ENCODE measurements at regions not wholly inside any gene's neighbourhood (a gene's known extent, or its start where the extent isn't known, plus 50 kb on each side); places are given as distances from the start of the nearest gene placed in this dataset.
"Not testable (repeated sequence)": the region's sequence is repeated elsewhere in the genome, so short reads cannot be mapped to it uniquely, and the experiment has no call there.

DNA sequence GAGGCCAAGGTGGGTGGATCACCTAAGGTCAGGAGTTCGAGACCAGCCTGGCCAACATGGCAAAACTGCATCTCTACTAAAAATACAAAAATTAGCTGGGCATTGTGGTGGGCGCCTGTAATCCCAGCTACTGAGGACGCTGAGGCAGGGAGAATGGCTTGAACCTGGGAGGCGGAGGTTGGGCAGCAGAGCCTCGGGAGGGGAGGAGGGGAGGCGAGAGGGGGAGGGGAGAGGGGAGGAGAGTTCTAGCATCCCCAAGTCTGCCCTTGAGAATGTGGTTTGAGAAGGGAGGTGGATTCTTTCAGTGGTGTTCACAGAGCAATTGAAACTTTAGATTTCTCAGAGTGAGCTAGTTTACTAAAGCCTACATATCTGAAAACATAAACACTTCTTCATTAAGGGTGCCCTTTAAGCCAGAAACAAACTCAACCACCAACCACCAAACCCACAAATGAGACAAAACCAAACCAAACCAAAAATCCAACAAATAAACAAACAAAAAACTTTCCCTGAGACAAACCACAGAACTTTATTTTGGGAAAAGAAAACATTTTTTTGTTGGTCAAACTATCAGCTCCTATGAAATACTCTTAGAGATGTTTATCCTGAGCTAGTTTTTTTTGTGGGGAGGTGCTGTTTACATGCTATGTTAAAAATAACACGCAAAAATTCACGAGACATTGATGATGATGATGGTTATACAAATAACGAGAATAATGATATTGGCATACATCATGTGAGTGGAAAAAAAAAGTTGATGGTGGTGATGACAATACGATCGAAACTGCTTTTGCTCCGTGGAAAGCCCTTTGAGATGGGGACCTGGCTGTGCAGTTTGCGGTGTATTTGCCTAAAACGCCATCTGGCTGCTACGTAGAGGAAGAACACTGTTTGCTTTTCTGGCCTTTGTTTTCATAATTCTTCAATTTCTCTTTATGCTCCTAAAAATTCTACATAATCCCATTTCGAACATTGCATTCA, 98.2 kb upstream of the PRKX start:
- peak; percentile 41 for DNase-seq

- no peak for DNase-seq
Measured at GRCh38 chrX:3807906-3808305, 94.5 kb upstream of the PRKX start.

DNA sequence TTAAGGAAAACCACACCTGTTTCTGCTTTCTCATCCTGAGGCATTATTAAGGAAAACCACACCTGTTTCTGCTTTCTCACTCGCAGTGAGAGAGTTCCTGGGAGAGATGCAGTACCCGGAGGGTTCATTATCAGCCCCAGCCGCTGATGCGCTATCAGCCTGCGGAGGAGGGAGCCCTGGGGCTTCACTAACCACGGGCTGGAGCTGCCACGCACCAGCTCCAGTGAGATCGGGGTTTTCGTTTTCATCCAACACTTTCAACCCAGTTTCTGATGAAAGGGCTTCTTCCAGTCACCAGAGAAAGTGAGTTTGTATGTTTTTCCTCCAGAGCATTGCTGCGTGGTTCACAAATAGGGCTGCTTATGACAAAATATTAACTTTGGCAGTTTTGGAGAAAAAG, 93.2 kb upstream of the PRKX start:
- DNase-seq, result no peak

- no peak for DNase-seq
Measured at GRCh38 chrX:3803713-3804112, 90.3 kb upstream of the PRKX start.

GRCh38 chrX:3803305-3803704, 89.9 kb upstream of the PRKX start:
- no peak for DNase-seq

DNA sequence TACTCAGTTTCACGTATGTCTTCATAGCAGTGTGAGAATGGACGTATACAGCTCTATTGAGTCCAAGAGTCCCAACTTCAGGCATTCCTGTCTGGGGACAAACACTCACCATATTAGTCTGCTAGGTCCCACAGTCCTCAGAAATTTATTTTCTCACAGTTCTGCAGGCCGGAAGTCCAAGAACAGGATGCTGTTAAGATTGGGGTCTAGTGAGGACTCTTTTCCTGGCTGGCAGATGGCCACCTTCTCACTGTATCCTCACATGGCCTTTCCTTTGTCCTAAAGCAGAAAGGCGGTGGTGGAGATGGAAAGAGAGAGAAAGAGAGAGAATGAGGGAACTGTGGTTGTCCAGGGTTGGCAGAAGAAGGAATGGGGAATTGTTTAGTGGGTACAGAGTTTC, 82.0 kb upstream of the PRKX start:
- DNase-seq, result not testable (repeated sequence)

GRCh38 chrX:3791449-3791848, 78.0 kb upstream of the PRKX start:
- no peak for DNase-seq

DNA sequence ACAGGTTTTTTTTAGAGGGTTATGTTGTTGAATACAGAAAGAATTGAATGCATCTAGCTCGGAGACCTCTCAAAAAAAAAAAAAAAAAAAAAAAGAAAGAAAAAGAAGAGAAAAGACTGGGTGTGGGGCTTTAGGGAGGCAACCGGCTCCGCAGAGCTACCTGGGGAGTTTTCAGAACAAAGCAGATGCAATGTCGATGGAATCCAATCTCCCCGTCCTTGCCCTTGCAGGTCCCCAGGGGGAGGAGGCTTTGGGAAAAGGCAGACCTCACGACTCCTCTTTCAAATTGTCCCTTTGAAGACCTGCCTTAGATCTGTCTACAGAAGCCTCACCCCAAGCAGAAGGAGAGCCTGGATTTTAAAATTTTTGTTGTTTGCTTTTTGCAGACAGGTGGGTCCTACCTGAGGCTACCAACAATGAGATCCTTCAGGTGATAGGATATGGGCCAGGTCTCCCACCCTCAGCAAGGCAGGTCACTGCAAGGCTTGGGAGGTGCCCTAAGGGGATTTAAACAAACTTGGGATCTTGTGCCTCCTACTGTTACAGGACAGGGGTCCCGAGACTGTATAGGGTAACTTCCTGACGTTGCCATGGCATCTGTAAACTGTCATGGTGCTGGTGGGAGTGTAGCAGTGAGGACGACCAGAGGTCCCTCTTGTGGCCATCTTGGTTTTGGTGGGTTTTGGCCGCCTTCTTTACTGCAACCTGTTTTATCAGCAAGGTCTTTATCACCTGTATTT, 75.2 kb upstream of the PRKX start:
- no peak for DNase-seq

- no peak for DNase-seq
Measured at GRCh38 chrX:3787856-3788255, 74.4 kb upstream of the PRKX start.

DNA sequence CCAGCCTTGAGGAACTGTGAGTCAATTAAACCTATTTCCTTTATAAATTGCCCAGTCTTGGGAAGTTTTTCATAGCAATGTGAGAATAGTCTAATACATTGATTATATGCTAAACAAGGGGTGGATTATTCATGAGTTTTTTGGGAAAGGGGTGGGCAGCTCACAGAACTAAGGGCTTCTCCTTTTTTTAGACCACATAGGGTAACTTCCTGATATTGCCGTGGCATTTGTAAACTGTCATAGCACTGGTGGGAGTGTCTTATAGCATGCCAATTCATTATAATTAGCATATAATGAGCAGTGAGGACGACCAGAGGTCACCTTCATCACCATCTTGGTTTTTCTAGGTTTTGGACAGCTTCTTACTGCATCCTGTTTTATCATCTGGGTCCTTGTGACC, 72.4 kb upstream of the PRKX start:
- DNase-seq, result peak; percentile 2

GRCh38 chrX:3780564-3780963, 67.1 kb upstream of the PRKX start:
- no peak for DNase-seq

GRCh38 chrX:3779546-3779945, 66.1 kb upstream of the PRKX start:
- DNase-seq, result no peak

DNA sequence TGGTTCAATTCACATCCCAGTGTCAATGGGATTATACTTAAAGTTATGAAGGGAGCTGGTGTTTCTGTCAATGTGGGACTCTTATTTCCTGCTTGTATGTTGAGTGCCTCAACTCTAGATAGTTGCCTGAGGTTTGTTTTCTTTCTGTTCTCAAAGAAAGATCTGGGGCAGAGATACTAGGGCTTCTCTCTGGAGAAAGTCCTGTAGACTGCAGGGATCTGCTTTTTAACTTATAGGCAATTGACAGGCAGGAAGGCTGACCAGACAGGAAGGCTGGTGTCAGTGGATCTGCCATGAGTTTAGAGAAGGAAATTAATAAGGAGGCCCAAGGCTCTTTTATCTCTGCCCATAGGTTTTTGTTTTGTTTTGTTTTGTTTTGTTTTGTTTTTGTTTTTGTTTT, 64.0 kb upstream of the PRKX start:
- no peak for DNase-seq

DNA sequence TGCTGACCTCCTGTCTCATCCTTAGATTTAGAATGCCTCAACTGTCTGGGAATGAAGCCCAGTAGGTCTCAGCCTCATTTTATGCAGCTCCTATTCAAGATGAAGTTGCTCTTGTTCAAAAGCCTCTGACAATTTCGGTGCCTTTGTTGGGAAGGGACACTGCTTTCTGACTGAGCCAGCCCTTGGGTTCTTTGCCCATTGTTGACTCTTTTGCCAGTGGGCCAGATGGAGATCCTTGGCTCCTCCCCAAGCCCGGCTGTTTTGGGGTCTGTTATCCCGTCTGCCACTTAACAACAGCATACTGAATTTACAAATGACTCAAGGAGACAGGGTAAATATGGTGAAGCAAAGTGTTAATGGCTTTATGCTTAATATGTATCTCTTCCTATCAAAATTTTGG, 58.3 kb upstream of the PRKX start:
- no peak for DNase-seq

DNA sequence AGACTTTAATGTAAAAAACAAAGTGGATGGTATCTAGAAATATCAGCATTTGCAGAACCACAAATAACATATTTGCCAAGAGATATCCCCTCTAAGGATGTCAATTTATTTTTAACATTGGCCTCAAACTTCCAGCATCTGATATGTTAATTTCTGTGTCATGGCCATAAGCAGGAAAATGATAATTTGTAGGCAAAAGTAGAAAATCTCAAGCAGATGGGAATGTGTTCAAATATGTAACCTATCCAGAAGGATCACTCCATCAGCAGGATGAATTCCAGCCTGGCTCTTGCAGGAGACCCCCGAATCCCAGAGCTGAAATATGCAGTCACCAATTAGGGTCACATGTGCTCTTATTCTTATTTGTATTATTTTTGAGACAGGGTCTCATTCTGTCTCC, 55.4 kb upstream of the PRKX start:
- DNase-seq, result no peak

Data from suppressor macrophage treated with lipopolysaccharide for 4 hours (primary cell).